Mesothelial cell of epicardium (in vitro differentiated cells): ENCODE measurements at regions not wholly inside any gene's neighbourhood (a gene's known extent, or its start where the extent isn't known, plus 50 kb on each side); places are given as distances from the start of the nearest gene placed in this dataset.
"Not testable (repeated sequence)": the region's sequence is repeated elsewhere in the genome, so short reads cannot be mapped to it uniquely, and the experiment has no call there.

Experiments used
- DNase-seq, 2 experiments: peaks; one replicate each; pipeline ENCODE4 v3.0.0; 2021; ENCODE audit warnings: low spot score in 2 of 2; ENCODE audit not compliant: unreplicated experiment in 2 of 2
- H3K27ac Mint-ChIP-seq: 2 replicates; pipeline ENCODE4 v1.8.0; 2021; ENCODE audit warnings: mixed read lengths
- H3K27me3 Mint-ChIP-seq: 2 replicates; pipeline ENCODE4 v1.8.0; 2021; ENCODE audit warnings: low read depth, mixed read lengths
- H3K36me3 Mint-ChIP-seq: 2 replicates; pipeline ENCODE4 v1.8.0; 2021; ENCODE audit warnings: mixed read lengths
- H3K4me1 Mint-ChIP-seq: 2 replicates; pipeline ENCODE4 v1.8.0; 2021; ENCODE audit warnings: mixed read lengths
- H3K4me3 Mint-ChIP-seq: 2 replicates; pipeline ENCODE4 v1.8.0; 2021; ENCODE audit warnings: mild to moderate bottlenecking, moderate library complexity, mixed read lengths
- H3K9me3 Mint-ChIP-seq: 2 replicates; pipeline ENCODE4 v1.8.0; 2021; ENCODE audit warnings: mixed read lengths
- TF ChIP-seq, protein P1 (sequence below): fragments of 200-600 bp; sonication (generic); IDR thresholded peaks from one replicate; pipeline ENCODE4 v1.5.0; 2021; ENCODE audit warnings: antibody characterized with exemption; ENCODE audit not compliant: unreplicated experiment

DNA sequence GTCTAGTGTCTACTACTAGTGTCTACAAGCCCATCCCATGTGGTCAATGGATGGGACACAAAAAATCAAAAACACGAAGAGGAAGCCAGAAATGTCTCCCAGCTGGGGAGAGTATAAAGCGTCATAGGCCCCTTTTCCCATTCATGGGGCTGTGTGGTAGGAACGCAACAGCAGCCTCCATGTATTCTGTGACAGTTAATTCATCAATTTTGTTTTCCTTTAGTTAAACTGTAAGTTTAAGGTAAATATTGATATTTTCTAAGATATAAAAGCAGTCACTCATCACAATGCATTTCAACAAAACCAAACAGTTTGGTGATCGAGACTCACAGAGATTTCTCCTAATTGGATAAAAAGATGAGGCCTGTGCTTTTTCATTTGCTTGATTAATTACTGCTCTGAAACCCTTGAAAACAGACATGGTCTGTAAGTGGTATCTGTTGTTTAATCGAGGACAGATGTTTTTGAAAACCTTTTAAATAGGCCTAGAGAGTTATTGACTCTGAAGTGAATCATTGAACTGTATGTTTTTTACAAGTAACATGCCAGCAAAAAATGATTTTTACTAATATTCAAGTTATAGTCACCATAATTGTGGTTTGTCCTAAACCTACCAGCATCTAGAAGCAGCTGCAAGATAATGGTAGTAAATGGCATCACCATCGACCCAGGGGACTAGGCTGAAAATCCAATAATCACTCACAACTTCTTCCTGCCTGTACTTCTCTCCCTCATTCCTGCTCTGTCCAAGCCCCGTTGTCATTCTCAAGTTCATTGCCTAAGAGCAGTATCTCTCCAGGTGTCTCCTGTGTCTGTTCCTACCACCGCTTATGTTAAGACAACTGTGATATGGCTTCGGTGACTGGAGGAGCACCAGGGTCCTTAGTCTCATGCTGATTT is 87.7 kb upstream of the SHISA3 start:
- Mint-ChIP-seq H3K27ac (no peak overlapping the region), H3K9me3 (peaks cover 11% of the 10 kb centered on the region), H3K27me3 (no peaks in the 10 kb centered on the region), H3K36me3 (no peaks in the 10 kb centered on the region), H3K4me3 (no peak overlapping the region), H3K4me1 (peaks cover 16% of the 10 kb centered on the region)
- no peak for DNase-seq
- TF ChIP-seq, protein P1, sequence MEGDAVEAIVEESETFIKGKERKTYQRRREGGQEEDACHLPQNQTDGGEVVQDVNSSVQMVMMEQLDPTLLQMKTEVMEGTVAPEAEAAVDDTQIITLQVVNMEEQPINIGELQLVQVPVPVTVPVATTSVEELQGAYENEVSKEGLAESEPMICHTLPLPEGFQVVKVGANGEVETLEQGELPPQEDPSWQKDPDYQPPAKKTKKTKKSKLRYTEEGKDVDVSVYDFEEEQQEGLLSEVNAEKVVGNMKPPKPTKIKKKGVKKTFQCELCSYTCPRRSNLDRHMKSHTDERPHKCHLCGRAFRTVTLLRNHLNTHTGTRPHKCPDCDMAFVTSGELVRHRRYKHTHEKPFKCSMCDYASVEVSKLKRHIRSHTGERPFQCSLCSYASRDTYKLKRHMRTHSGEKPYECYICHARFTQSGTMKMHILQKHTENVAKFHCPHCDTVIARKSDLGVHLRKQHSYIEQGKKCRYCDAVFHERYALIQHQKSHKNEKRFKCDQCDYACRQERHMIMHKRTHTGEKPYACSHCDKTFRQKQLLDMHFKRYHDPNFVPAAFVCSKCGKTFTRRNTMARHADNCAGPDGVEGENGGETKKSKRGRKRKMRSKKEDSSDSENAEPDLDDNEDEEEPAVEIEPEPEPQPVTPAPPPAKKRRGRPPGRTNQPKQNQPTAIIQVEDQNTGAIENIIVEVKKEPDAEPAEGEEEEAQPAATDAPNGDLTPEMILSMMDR = no peak

DNA sequence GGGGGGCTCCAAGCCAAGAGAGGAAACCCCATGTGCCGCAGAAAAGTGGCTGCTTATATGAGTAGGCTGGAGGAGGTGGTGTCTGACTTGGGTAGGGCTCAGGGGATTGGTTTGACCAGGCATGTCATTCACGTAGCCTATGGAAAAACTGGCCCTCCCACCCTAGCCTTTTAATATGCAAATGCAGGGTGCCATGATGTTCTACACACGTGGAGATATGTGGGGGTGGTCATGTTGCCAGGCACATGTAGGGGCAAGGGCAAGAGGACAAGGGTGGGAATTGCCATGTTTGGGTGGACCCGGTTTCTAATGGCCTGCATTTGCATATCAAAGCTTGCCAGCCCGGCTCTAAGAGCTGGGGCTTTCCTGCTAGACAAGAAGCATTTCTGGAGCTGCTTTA is 86.9 kb upstream of the SHISA3 start:
- Mint-ChIP-seq H3K9me3 (peaks cover 11% of the 10 kb centered on the region), H3K27me3 (no peaks in the 10 kb centered on the region), H3K4me1 (peaks cover 16% of the 10 kb centered on the region), H3K4me3 (no peak overlapping the region), H3K27ac (no peak overlapping the region), H3K36me3 (no peaks in the 10 kb centered on the region)
- TF ChIP-seq, protein P1 = no peak
- DNase-seq = no peak

DNA sequence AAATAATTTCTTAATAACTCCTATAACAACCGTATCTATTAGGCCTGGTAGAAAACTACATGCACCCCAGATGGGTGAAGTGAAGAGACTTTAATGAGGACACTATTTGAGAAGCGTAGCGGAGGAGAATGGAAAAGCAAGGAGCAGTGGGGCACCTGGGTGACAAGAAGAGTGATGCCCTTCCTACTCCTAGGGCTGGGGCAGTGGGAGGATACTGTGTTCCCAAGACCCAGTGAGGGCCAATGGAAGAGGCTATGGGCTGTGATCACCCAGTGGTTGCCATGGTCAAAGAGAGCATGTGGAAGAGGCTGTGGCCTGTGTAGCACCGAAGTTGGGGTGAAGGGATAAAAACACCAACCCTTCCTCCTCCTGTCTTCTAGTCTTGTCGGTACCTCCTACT is 86.5 kb upstream of the SHISA3 start:
- H3K36me3 Mint-ChIP-seq = no peaks in the 10 kb centered on the region
- peaks cover 3% of the 10 kb centered on the region for H3K27me3 Mint-ChIP-seq
- DNase-seq = no peak
- peaks cover 11% of the 10 kb centered on the region for H3K9me3 Mint-ChIP-seq
- H3K4me3 Mint-ChIP-seq = no peak overlapping the region
- H3K4me1 Mint-ChIP-seq = peaks cover 16% of the 10 kb centered on the region
- H3K27ac Mint-ChIP-seq = no peak overlapping the region
- TF ChIP-seq, protein P1 = no peak

DNA sequence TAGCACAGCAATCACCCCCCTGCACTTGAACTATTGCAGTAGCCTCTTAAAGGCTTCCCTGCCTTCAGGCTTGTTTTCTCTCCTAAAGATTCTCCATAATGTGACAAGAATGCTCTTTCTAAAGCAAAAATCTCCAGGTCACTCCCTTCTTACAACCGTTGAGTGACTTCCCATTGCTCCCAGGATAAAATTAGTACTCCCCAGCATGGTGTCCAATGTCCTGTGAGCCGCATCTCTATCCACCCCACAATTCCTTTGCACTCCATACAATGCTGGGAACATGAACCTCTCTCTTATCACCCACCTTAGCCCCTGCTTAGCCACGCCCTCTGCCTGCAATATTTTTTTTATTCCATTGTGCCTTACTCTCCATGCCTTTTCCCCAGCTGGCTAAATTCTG is 85.7 kb upstream of the SHISA3 start:
- no peak overlapping the region for H3K4me3 Mint-ChIP-seq
- H3K4me1 Mint-ChIP-seq = peaks cover 16% of the 10 kb centered on the region
- no peak overlapping the region for H3K27ac Mint-ChIP-seq
- H3K36me3 Mint-ChIP-seq = no peaks in the 10 kb centered on the region
- H3K27me3 Mint-ChIP-seq = peaks cover 6% of the 10 kb centered on the region
- TF ChIP-seq, protein P1 = no peak
- peaks cover 11% of the 10 kb centered on the region for H3K9me3 Mint-ChIP-seq
- DNase-seq = no peak

DNA sequence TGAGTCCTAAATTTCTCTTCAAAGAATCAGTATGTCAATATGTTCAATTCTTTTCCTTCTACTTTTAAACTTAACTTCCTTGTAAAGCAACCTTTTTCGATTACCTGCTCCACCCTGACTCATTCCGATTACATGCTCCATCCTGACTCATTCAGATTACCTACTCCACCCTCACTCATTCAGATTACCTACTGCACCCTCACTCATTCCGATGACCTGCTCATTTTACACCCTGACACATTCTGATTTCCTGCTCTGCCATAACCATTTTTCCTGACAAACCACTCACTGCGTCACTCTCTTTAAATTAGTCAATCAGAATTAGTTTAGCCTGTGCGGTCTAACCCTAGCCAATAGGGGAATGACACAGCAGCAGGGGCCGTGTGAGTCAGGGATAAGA is 83.9 kb upstream of the SHISA3 start:
- Mint-ChIP-seq H3K27me3 (peaks cover 14% of the 10 kb centered on the region), H3K4me1 (peaks cover 16% of the 10 kb centered on the region)

DNA sequence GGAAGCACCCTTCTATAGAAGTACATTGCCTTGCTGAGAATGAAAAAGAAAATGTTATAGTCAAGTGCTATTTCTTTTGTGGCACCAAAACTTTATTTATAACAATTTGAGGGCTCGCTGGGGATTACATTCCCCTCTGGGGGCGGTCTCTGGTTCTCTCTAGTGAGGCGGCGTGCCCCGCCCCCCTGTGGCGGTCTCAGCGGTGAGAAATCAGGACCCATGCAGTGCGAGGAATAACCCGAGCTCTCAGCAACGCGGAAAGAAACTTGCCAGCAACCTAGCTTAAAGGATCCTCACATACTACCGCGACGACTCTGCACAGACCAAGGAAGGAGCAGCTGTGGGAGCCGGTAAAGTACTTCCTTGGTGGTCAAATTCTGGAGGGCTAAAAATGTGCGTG is 83.4 kb upstream of the SHISA3 start:
- Mint-ChIP-seq H3K36me3 (no peaks in the 10 kb centered on the region), H3K4me3 (no peak overlapping the region), H3K27ac (no peak overlapping the region), H3K27me3 (peaks cover 17% of the 10 kb centered on the region), H3K9me3 (peaks cover 11% of the 10 kb centered on the region), H3K4me1 (peaks cover 16% of the 10 kb centered on the region)
- DNase-seq = no peak
- TF ChIP-seq, protein P1 = no peak

More for the DNA sequence above, 83.9 kb upstream of the SHISA3 start:
- H3K9me3 Mint-ChIP-seq = peaks cover 11% of the 10 kb centered on the region
- H3K27ac Mint-ChIP-seq, H3K36me3 Mint-ChIP-seq, H3K4me3 Mint-ChIP-seq, DNase-seq: not testable (repeated sequence)
